Stomach smooth muscle (tissue), 2 donors: ENCODE measurements at regions not wholly inside any gene's neighbourhood (a gene's known extent, or its start where the extent isn't known, plus 50 kb on each side); places are given as distances from the start of the nearest gene placed in this dataset.

Experiments used
- H3K27ac ChIP-seq: one replicate; pipeline ENCODE4 v1.7.0; 2013; ENCODE audit warnings: mild to moderate bottlenecking, low read length, inconsistent platforms
- H3K27me3 ChIP-seq, 2 donors: one replicate each; pipeline ENCODE4 v1.7.0; 2013; ENCODE audit warnings: low read length in 2 of 2; ENCODE audit not compliant: insufficient read depth in 2 of 2, control insufficient read depth in 1 of 2
- H3K36me3 ChIP-seq, 2 donors: one replicate each; pipeline ENCODE4 v1.7.0; 2013; ENCODE audit warnings: low read length in 2 of 2; ENCODE audit not compliant: control insufficient read depth in 2 of 2, insufficient read depth in 2 of 2
- H3K4me1 ChIP-seq: one replicate; pipeline ENCODE4 v1.7.0; 2013; ENCODE audit warnings: low read length; ENCODE audit not compliant: control insufficient read depth, insufficient read depth
- H3K4me3 ChIP-seq, 2 donors: one replicate each; pipeline ENCODE4 v1.7.0; 2013; ENCODE audit warnings: low read length in 2 of 2
- H3K9ac ChIP-seq, 2 donors: one replicate each; pipeline ENCODE4 v1.7.0; 2013; ENCODE audit warnings: low read length in 2 of 2, mild to moderate bottlenecking in 1 of 2
- H3K9me3 ChIP-seq, 2 donors: one replicate each; pipeline ENCODE4 v1.7.0; 2013; ENCODE audit warnings: low read length in 2 of 2; ENCODE audit not compliant: control insufficient read depth in 2 of 2
- donor health status: healthy.
- donor health status: Pancreatic carcinoma.

DNA sequence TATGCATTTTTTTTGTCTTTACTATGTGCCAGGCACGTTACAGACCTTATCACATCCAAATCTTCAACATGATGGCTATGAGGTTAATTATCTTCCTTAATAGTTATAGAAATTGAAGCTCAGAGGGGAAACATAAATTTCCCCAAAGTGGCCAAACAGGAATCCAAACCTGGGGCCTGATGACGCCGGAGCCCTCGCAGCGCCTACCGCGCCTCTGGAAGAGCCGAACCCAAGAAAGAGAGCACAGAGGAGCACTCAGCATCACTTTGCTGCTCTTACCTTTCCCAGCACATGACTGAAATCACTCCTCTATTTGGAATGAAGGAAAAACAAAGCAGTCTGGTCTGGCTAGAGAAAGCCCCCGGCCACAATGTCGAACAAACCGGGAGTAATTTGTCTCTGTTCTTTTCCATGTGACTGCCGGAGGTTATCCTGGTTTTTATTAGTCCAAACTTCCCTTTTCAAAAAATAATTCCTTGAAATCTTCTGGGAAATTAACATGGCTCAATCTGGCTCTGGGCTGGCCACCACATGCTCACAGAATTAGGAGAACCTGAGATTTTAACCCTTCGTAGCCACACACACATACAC, 195.5 kb downstream of the ADSS2 start:
- H3K9me3 ChIP-seq, result peaks cover 2 to 4% of the 10 kb centered on the region in 2 donors
- H3K36me3 ChIP-seq, result no peaks in the 10 kb centered on the region
- H3K27me3 ChIP-seq, result no peaks in the 10 kb centered on the region
- no peak overlapping the region for H3K27ac ChIP-seq
- no peaks in the 10 kb centered on the region for H3K4me1 ChIP-seq
- H3K4me3 ChIP-seq, result no peak overlapping the region
- H3K9ac ChIP-seq, result no peak overlapping the region

DNA sequence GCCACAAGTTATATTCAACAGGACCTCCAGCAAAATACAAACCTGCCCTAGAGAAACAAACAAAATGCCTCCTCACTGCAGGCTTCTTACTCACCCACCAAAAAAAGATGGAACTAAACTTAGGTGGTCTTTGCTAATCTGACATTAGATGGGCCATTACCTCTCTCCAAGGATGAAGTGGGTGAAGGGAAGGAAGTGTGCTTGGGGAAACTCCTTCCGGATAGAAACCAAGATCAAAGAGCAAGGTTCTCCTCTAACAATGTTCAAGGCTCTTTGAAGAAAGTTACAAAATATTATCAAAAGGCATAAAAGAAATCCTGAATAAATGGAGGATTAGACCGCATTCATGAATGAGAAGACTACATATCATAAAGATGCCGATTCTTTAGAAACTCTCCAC, 187.5 kb downstream of the ADSS2 start:
- Histone ChIP-seq H3K9me3 (no peaks in the 10 kb centered on the region), H3K9ac (no peak overlapping the region), H3K4me3 (no peak overlapping the region), H3K27ac (no peak overlapping the region), H3K36me3 (no peaks in the 10 kb centered on the region), H3K4me1 (no peaks in the 10 kb centered on the region), H3K27me3 (no peaks in the 10 kb centered on the region)

DNA sequence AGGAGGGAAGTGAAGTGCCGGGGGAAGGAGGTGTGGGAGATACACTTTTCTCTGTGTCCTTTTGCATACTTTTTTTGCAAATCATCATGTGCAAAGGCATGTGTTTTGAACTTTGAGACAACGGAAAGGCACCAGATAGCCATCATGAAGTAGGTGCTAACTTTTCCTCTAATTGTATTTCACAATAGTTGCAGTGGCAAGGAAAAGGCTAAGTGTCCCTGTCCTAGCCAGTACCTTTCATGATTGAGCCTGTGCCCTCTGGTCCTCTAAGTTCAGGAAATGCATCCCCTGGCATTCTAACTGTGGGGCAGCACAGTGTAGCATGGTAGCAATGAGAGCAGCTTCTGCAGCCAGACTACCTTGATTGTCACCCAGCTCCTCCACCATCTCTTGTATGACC, 186.2 kb downstream of the ADSS2 start:
- Histone ChIP-seq H3K27me3 (no peaks in the 10 kb centered on the region), H3K9me3 (peaks cover 0 to 1% of the 10 kb centered on the region in 2 donors), H3K9ac (no peak overlapping the region), H3K4me1 (no peaks in the 10 kb centered on the region), H3K4me3 (no peak overlapping the region), H3K36me3 (no peaks in the 10 kb centered on the region), H3K27ac (no peak overlapping the region)

DNA sequence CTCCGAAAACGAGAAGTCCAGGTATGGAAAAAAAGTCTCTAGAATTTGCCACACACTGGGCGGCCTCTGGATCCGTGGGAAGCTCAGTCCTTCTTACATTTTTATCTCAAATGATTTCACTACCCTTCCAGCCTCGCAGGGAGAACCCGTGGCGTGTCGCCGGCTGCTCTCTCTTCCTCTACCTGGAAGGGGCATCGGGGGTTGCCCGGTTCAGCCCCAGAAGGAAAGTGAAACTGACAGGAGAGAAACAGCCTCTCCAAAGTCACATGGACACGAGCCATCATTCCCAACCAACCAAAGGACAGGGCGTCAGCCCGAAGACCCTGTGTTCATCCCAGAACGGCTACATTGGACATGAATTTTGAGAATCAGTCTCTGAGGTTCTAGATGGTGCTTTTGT, 182.5 kb downstream of the ADSS2 start:
- Histone ChIP-seq H3K9me3 (peaks cover 5% of the 10 kb centered on the region in 2 donors), H3K27ac (no peak overlapping the region), H3K36me3 (no peaks in the 10 kb centered on the region), H3K27me3 (no peaks in the 10 kb centered on the region), H3K9ac (no peak overlapping the region), H3K4me3 (no peak overlapping the region), H3K4me1 (peaks cover 13% of the 10 kb centered on the region)

DNA sequence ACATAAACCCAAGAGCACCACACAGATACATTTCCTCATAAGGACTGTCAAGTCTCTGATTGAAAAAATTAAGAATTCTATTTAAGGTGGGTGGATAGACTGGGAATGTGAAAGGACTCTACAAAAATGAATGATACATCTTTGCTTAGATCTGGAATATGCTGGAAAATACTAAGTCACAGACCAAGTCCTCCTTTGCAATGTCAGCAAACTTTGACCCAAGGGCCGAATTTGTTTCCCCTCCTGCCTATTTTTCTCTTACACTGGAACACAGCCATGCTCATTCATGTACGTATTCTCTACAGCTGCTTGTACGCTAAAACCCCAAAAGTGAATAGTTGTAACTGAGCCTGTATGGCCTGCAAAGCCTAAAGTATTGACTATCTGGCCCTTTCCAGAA, 180.7 kb downstream of the ADSS2 start:
- H3K4me3 ChIP-seq, result no peak overlapping the region
- no peak overlapping the region for H3K9ac ChIP-seq
- no peaks in the 10 kb centered on the region for H3K36me3 ChIP-seq
- peaks cover 5% of the 10 kb centered on the region in 2 donors for H3K9me3 ChIP-seq
- H3K27me3 ChIP-seq, result no peaks in the 10 kb centered on the region
- peaks cover 15% of the 10 kb centered on the region for H3K4me1 ChIP-seq
- no peak overlapping the region for H3K27ac ChIP-seq

DNA sequence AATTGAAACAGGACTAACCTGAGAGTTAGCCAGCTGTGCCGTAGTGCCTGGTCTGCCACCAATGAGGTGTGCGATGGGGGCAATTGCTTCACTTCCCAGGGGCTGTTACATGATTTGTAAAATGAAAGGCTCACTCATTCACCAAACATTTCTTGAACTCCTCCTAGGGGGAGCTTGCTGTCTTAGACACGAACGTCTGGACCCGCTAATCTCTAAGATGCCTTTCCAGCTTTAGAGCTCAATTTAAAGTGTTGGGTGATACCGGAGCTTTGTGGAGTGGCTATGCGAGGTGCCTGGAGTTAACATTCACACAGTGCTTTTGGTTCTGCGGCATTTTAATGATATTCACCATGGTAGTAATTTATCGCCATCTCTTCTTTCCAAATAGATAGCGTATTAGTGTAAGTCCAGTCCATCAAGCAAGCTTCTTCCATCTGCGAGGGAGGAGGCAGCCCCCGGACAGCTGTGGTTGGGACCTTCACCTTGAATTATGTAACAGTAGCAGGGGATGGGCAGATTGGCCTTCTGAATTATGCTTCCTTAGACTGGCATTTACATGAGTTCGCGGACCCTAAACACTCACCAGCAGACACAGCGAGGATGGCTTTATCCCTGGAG, 179.9 kb downstream of the ADSS2 start:
- Histone ChIP-seq H3K27ac (peak overlapping the region; percentile 67), H3K9me3 (peaks cover 5% of the 10 kb centered on the region in 2 donors), H3K4me1 (peaks cover 15% of the 10 kb centered on the region), H3K27me3 (no peaks in the 10 kb centered on the region), H3K9ac (no peak overlapping the region), H3K36me3 (no peaks in the 10 kb centered on the region), H3K4me3 (no peak overlapping the region)

DNA sequence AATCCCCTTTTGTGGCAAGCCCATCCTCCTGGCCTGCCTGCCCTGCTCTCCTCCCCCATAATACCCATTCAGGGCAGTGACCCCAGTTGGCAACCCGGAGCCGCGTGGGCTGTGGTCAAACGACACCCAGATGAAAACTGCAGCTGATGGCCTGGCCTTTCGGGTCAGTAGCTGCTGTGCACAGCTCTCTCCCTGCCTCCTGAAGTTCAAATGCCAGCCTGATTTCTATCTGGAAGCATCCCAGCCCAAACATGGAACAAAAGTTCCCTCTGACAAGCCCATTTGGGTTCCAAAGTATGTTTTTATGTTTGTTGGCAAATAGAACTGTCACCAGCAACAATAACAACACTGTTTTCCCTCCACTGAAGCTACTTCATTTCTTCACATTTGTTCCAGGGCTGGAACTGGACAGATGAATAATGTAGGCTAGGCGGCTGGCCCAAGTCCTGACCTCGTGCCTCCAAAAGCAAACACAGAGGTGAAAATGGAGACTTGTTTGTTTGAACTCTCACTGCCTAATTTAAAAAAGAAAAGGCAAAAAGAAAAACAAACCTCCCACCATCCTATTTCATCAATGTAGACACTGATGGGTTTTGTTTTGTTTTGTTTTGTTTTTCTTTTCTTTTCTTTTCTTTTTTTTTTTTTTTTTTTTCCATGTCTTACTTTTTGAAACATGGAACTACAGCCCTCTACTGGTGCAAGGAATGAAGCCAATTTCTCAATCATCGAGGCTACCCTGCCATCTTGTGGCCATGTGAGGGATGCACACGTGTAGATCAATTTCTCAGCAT, 179.0 kb downstream of the ADSS2 start:
- H3K4me3 ChIP-seq, result no peak overlapping the region
- H3K27ac ChIP-seq, result peak overlapping the region; percentile 67
- H3K36me3 ChIP-seq, result no peaks in the 10 kb centered on the region
- peak overlapping the region in 1 of 2 donors; percentile 29 for H3K9ac ChIP-seq
- H3K4me1 ChIP-seq, result peaks cover 15% of the 10 kb centered on the region
- H3K9me3 ChIP-seq, result peaks cover 5% of the 10 kb centered on the region in 2 donors
- H3K27me3 ChIP-seq, result no peaks in the 10 kb centered on the region

DNA sequence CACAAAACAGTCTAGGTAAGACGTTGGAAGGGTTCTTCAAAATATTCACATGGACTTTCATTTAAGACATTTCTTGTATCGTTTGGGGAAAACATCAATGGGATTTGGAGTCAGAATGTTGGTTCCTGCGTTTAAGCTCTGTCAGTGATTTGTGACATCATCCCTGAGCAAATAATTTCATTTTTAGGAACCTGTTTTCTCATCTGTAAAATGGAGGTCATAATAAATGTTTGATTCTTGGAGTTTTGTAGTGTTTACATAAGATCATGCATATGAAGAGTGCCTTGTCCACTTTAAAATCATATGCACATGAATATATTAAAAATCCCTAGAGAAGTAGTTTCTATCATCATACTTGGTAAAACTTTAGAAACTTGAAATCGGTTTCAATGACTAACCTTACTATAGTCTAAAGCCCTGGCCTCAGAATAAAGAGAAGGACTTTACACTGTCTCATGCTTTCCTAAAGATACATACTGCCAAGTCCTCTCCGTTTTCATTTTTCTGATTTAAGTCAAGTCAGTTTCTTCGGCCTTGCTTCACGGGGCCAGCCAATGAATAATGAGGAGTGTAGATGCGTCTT, 178.4 kb downstream of the ADSS2 start:
- no peaks in the 10 kb centered on the region for H3K27me3 ChIP-seq
- H3K36me3 ChIP-seq, result no peaks in the 10 kb centered on the region
- H3K9me3 ChIP-seq, result peaks cover 5% of the 10 kb centered on the region in 2 donors
- H3K4me1 ChIP-seq, result peaks cover 15% of the 10 kb centered on the region
- H3K4me3 ChIP-seq, result peak overlapping the region; percentile 0 to 64
- H3K9ac ChIP-seq, result peak overlapping the region; percentile 3 to 71
- peak overlapping the region; percentile 69 for H3K27ac ChIP-seq

DNA sequence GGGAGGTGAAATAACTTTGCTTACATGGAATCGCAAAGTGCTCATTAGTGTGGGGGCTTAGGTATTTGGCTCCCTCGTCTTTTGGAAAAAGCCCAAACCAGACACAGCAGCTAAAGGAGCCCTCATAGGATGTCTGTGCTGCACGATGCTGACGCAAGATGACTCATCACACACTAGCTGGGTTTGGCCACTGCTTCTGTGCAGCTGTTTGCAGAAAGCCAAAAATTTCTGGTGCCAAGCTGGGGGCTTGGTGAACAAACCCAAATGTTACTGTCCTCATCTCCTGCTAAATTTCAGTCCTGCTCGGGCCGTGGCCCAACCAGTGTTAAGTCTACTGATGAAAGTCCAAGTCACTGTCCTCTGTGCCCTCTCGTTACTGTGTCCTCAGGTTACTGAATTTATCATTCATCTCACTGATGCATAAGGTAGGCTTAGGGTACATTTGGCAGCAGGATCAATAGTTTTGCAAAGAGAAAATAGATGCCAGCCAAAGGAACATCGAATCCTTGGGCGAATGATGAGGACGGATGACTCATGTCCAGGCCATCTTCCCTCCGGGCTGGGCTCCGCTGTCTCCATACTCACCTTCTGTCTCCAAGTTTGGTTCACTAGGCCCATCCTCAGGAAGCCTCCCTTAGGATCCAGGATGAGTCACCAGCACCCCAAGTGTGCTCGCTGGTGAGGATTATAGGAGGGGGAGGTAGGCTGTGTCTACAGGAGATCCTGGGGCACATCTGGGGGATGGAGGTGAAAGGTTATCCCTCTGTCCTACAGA, 177.7 kb downstream of the ADSS2 start:
- peak overlapping the region; percentile 0 to 64 for H3K4me3 ChIP-seq
- peaks cover 15% of the 10 kb centered on the region for H3K4me1 ChIP-seq
- peaks cover 5% of the 10 kb centered on the region in 2 donors for H3K9me3 ChIP-seq
- H3K27ac ChIP-seq, result peak overlapping the region; percentile 69
- H3K36me3 ChIP-seq, result no peaks in the 10 kb centered on the region
- peak overlapping the region in 1 of 2 donors; percentile 71 for H3K9ac ChIP-seq
- no peaks in the 10 kb centered on the region for H3K27me3 ChIP-seq

DNA sequence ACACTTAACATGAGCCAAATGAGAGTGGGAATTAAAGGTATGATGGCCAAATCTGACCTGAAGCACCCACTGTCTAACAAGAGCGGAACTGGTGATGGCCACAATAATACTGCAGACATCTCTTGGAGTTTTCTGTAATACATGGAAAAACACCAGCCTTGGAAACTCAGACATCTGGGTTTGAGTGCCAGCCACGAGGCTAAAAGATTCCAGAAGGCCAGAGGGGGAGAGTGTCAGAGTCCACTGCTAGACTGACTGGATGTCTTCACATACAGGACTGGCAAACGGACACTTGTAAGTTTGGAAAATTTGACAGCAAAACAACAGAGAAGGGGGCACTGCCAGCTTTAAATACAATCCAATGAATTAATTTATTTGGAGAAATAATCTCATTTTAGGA, 175.1 kb downstream of the ADSS2 start:
- Histone ChIP-seq H3K4me3 (no peak overlapping the region), H3K9ac (no peak overlapping the region), H3K9me3 (no peaks in the 10 kb centered on the region), H3K27me3 (no peaks in the 10 kb centered on the region), H3K4me1 (peaks cover 15% of the 10 kb centered on the region), H3K27ac (no peak overlapping the region), H3K36me3 (no peaks in the 10 kb centered on the region)
